ENCODE measurements at regions not wholly inside any gene's neighbourhood (a gene's known extent, or its start where the extent isn't known, plus 50 kb on each side); places are given as distances from the start of the nearest gene placed in this dataset.

DNA sequence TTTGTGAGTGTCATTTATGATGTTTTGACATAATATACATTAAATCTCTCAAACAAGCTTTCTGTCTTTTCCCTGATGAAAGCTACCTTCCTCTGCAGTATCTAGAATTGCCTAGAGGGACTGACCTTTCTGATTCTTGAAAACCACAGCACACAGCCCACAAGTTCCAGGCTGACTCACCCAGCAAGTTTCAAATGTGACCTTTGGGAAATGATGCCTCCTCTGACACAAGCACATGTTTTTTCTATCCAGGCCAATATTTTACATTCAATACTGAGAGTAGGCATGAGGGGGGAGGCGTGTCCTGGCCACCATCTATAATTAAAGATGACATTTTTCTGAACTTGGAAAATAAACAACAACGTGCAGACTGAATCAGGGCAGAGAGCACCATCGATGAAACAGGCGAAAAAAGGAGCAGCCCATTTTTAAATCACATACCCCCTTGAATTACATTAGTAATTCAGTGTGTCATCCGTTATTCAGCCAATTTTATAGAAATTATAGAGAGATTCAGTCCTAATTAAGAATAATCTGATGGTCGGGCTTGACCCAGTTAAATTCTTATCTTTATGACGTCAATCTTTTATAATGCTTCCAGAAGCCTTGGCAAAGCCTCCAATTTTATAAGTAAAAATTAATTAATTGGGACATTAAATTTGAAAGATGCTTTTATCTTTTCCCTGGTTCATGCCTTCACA, 292.6 kb upstream of the CDH11 start:
- CTCF ChIA-PET (ENCODE audit: partially characterized antibody) = interaction anchor here (1.8 kb wide), 1 partner anchor 15 kb away, joined by 10 read pairs; no protein-coding TSS in a partner anchor
- POLR2A ChIA-PET (ENCODE audit: partially characterized antibody) = no interaction called here
- H3K23me2 ChIP-seq (ENCODE audit: low read depth, low read length) = no peaks in the 10 kb centered on the region; the same call in 1 of the 2 replicates
- no peak overlapping the region for H3K56ac ChIP-seq (replicated peaks; ENCODE audit: insufficient read length, low read depth, low read length)
- H4K8ac ChIP-seq (ENCODE audit: extremely low read depth, insufficient read depth, low read length) = no peak overlapping the region
- no peak overlapping the region for H2AFZ ChIP-seq (ENCODE audit: low read length)
- H2AK5ac ChIP-seq (ENCODE audit: low read depth, low read length) = no peak overlapping the region
- DNase-seq (ENCODE audit: low read depth in 1 of 2, low spot score in 2 of 2) (no peak), FAIRE-seq (no peak)
- no peak overlapping the region for H3K23ac ChIP-seq (ENCODE audit: insufficient read length)
- TF ChIP-seq PHF8 (conservative IDR thresholded peaks at IDR 0.05; ENCODE audit: low read depth, low read length) (no peak), CHD1 (IDR thresholded peaks at IDR 0.05; ENCODE audit: low read depth, low read length) (no peak), EZH2 (IDR thresholded peaks at IDR 0.05; ENCODE audit: low read depth, low read length, severe bottlenecking) (no peak)
- TF ChIP-seq, protein P1, sequence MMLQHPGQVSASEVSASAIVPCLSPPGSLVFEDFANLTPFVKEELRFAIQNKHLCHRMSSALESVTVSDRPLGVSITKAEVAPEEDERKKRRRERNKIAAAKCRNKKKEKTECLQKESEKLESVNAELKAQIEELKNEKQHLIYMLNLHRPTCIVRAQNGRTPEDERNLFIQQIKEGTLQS (IDR thresholded peaks at IDR 0.05; ENCODE audit: insufficient read depth, low read depth, low read length) = no peak
- H3K4me1 ChIP-seq (replicated peaks in 1 of 4; ENCODE audit: control insufficient read depth in 3 of 4, insufficient read depth in 4 of 4, low read length in 3 of 4) = no peaks in the 10 kb centered on the region
- no peak overlapping the region for H3K9ac ChIP-seq (replicated peaks in 1 of 4; ENCODE audit: extremely low read depth in 1 of 4, low read depth in 3 of 4, low read length in 3 of 4)
- no peak overlapping the region for H2BK20ac ChIP-seq (ENCODE audit: low read length)
- H2BK15ac ChIP-seq (ENCODE audit: low read length) = no peak overlapping the region
- H2BK5ac ChIP-seq (ENCODE audit: low read depth, low read length) = no peak overlapping the region
- H3K79me2 ChIP-seq (ENCODE audit: control insufficient read depth in 1 of 2, insufficient read depth in 2 of 2, low read length in 2 of 2) = no peaks in the 10 kb centered on the region
- no peaks in the 10 kb centered on the region for H3K36me3 ChIP-seq (ENCODE audit: control insufficient read depth in 2 of 4, insufficient read depth in 4 of 4, low read length in 3 of 4)
- WGBS, 2 experiments (ENCODE audit: extremely low coverage in 1 of 2, insufficient coverage in 1 of 2, insufficient read length in 1 of 2, insufficient replicate concordance in 2 of 2, low coverage in 1 of 2, low lambda C conversion rate in 2 of 2, missing lambda C conversion rate in 1 of 2) = 97% methylated on average over 7 of the region's 7 CpGs; no CpG with 5 or more reads in 1 of the 2 experiments
- no peak overlapping the region for H3K27ac ChIP-seq (ENCODE audit: low read depth, low read length)
- H4K91ac ChIP-seq (replicated peaks; ENCODE audit: insufficient read length, low read length) = no peak overlapping the region
- H3K9me3 ChIP-seq (ENCODE audit: insufficient read depth in 2 of 2, low read depth in 1 of 2, low read length in 1 of 2) = no peaks in the 10 kb centered on the region
- H3K27me3 ChIP-seq (replicated peaks in 1 of 4; ENCODE audit: control insufficient read depth in 3 of 4, extremely low read depth in 1 of 4, insufficient read depth in 3 of 4, low read length in 3 of 4) = peaks cover 0 to 1% (median 0%) of the 10 kb centered on the region in 4 experiments; a peak in 1 of 7 replicates
- H3K18ac ChIP-seq (ENCODE audit: extremely low read depth, low read length) = no peak overlapping the region
- H4K5ac ChIP-seq (ENCODE audit: insufficient read length, low read depth, low read length) = no peak overlapping the region
- H3K4me2 ChIP-seq (ENCODE audit: insufficient read depth in 1 of 2, low read depth in 2 of 2, low read length in 2 of 2) = no peak overlapping the region
- H2BK120ac ChIP-seq (replicated peaks; ENCODE audit: low read depth, low read length) = no peak overlapping the region
- H2BK12ac ChIP-seq (ENCODE audit: low read depth, low read length) = no peak overlapping the region
- H3K4ac ChIP-seq (replicated peaks; ENCODE audit: insufficient read length, low read depth, low read length) = no peak overlapping the region
- no peak overlapping the region for H3K14ac ChIP-seq (ENCODE audit: insufficient read length)
- H3K4me3 ChIP-seq (ENCODE audit: extremely low read depth in 1 of 4, insufficient read depth in 2 of 4, low read depth in 3 of 4, low read length in 4 of 4) = no peak overlapping the region
- H4K20me1 ChIP-seq (replicated peaks in 1 of 2; ENCODE audit: control insufficient read depth in 1 of 2, insufficient read depth in 2 of 2, low read length in 2 of 2) = no peaks in the 10 kb centered on the region
- H3K79me1 ChIP-seq (ENCODE audit: low read depth, low read length) = no peaks in the 10 kb centered on the region

Data from H1 (cell line).